NCI-H2196 (cell line): ENCODE measurements at regions not wholly inside any gene's neighbourhood (a gene's known extent, or its start where the extent isn't known, plus 50 kb on each side); places are given as distances from the start of the nearest gene placed in this dataset.

Experiments
- DNase-seq: peaks from one replicate; lab custom pipeline; 2025; ENCODE audit not compliant: unreplicated experiment; lab: John Stamatoyannopoulos, UW

DNA sequence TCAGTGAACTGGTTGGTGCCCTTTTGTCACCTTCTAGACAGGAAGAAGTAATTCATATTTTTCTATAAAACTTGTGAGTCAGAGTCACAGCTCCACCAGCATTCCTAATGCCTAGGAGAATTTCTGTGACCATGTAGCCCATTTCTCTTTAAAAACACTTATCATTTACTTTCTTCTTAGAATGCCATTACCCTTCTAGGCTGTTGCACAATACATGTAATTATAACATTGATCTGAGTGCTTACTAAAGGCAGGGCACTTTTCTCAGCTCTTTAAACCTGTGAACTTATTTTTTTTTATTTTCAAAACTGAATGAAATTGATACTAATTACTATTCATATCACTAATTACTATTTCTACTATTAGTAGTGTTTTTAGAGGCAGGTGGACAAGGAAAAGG is 373.7 kb downstream of the TLE4 start:
- DNase-seq, result no peak

DNA sequence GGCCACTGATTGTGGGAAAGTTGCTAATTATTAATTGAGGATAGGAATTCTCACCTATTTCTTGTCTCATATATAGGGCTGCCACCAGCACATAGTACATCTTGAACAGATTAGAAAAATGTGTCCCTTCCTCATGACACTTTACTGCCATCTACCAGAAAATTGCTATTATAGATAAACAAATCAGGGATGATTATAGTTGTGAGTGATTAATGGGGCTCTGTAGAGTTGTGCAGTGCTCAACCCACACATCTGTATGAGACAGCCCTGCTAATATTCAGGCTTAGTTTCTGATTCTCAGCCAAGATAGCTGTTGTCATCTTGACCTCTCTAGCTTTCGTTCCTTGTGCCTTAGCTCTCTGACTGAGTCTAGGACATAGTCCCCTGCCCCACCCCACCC is 373.3 kb downstream of the TLE4 start:
- no peak for DNase-seq

DNA sequence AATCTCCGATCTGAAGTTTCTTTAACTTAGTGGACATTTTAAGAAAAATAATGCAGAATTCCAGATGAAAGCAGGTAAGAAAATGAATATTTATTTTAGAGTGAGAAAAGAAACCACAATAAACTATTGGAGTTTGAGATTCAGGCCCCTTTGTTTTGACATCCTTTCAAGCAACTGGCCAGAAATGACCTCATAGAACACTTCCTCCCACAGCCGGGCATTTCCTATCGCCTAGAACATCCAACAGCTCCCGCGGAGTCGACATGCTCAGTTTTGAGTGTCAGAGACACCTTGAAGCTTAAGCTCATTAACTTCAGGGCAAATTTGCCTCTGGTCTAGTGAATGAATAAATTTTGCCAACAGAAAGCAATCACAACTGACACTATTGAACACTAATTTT is 369.2 kb downstream of the TLE4 start:
- no peak for DNase-seq

DNA sequence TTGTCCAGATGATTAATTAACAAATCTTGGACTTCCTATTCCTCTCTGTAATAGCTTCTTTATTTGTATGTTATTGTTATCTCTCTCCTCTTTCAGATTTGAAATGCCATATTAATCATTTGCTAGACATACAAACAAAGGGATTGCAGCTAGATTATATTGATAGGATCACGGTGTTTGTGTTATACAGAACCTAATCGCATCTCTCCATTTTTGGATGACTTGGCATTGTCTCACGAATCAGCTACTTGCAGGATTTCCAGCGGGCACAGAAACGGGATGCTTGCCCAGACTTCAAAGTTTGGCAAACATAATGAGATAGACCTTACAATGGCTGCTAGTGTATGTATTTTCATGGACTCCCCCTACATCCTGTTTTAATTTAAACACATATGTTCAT is 368.1 kb downstream of the TLE4 start:
- peak; percentile 19 for DNase-seq

GRCh38 chr9:79936336-79936735 is 364.6 kb downstream of the TLE4 start:
- no peak for DNase-seq

DNA sequence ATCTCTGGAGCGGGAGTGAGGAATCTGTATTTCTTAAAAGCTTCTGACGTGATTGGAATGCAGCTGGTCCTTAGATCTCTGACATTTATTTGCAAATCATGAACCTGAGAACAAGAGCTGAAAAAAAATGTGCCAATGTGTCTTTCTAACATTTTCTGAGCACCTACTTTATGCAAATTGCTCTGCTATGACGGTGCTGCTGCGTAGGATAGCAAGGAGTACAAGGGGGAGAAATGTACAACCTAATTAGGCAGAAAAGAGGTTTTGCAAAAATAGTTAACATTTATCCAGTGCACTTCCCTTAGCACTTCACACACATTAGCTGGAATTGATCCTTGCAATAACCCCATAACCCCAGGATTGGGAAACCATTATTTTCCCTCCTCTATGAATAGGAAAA is 357.5 kb downstream of the TLE4 start:
- DNase-seq, result no peak

GRCh38 chr9:79928661-79929223 is 357.0 kb downstream of the TLE4 start:
- DNase-seq, result no peak

DNA sequence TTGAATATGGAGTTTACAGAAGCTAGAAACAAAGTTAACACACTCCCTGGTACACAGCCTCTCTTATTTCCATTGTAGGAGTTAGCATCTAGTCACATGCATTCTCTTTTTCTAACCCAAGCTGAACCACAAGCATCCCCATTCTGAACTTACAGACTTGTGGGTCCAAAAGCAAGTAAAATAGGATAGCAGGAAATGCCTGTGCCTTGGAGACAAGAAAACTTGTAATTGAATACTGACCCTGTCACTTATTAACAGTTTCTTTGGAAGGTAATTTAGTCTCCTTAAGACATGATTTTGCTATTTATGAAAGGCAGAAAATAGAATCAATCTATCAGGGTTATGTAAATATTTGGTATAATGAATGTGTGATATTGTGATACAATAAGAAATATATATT is 353.6 kb downstream of the TLE4 start:
- DNase-seq, result no peak

DNA sequence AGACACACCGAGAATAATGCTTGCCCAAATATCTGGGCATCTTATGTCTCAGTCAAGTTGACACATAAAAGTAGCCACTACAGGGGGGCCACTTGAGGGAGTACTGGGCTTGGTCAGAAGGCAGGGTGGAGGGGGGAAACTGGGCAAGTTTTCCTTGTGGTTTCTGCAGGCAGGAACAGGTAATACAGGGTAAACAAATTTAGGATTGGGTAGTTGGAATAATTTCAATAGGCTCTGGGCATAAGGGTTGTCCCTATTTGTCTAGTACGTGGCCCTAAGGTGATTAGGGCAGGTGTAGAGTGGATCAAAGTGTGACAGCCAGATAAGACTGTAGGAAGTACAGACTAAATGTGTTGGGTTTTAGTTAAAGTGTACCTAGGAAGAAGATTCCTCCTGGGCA is 353.1 kb downstream of the TLE4 start:
- peak; percentile 27 for DNase-seq

DNA sequence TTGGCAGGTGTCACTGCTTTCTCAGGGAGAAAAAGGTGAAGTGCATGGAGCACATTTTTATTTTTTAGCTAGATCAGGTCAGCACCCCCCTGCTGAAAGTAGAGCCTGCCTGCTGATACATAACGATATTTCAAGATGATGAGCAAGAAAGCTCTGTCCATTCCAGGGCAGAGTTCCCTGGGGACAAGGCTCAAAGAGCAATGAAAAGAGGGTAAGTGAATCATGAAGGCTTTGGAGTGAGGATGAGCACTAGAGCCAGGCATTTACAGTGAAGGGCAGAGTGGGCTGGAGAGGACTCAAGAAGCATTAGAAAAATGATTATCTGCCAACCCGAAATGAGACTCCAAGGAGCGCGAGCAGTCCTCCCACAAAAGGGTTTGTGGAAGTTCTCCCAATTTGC is 345.7 kb downstream of the TLE4 start:
- no peak for DNase-seq

DNA sequence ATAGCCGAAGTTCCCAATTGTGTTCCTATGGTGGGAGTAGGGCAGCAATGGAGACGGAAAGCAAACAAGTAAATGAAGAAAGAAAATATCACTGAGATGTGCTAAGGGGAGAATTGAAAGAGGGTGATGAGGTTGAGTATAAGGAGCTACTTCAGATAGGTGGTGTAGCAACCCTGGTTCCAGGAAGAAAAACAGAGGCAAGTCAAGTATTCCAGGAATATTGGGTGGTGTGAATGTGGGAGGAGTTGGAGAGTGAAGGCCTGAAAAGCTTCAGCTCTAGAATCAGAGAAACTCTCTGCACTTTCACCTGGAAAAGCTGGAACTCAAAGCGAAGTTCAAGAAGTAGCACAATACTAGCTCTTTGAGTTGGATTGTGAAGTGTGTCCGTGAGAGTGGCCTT is 342.1 kb downstream of the TLE4 start:
- no peak for DNase-seq

GRCh38 chr9:79912318-79913070 is 340.7 kb downstream of the TLE4 start:
- DNase-seq, result no peak

DNA sequence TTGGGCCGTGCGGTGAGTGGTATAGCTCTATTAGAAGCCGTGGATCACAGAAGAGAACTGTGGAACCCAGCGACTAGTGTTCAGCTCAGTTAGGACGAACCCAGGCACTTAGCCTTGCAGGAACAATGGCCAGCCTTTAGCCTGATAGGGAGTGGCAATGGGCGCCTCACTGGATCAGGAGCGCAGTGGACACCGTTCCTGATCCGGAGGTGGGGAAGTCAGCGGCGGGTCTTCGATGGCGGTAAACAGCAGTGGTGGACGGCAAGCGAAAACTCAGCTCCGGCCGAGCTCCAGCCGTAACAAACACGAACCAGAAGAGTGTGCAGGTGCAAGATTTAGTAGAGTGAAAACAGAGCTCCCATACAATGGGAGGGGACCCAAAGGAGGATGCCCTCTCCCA is 340.0 kb downstream of the TLE4 start:
- no peak for DNase-seq

GRCh38 chr9:79902825-79903600 is 331.2 kb downstream of the TLE4 start:
- DNase-seq, result no peak

GRCh38 chr9:79900754-79901153 is 329.0 kb downstream of the TLE4 start:
- DNase-seq, result no peak

DNA sequence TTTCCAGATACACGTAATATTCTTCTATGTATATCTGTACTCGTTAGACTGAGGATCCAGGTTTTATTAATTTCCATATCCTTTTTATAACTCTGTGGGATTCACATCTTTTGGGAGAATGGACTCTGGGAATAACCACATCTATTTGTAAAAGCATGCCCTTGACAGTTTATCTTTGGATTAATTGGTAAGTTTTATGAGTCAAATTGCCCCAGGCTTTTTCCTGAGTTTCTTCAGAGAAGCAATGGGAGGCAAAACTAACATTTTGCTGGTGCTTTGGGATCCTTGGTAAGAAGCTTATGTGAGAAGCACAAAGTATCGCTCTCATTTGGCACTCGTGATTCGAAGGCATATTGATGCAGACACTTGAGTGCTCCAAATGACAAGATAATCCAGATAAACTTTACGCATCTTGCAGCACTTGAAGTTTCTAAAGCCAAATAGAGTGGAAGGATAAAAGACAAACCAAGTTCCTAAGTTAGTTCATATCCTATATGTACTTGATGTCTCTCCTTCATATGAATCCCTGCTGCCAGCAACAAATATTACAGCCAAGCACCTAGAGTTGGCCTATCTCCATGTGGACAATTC is 324.7 kb downstream of the TLE4 start:
- DNase-seq, result no peak

DNA sequence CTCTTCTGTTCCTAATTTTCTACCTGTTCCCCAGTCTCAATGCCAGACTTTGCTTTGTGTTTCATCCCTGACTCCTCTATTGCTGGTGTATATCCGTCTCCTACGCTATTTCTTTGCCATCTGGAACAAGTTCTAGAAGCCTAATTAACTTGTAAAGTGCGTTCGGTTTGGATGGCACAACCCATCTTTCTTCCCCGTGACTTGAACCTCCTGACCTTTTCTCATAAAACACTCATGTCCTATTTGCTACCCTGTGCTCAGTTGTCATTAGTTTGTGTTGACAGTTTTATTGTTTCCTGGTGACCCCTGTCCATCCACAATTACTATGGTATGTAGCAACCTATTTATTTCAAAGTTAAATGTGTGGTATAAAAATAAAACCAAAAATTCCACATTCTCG is 323.5 kb downstream of the TLE4 start:
- DNase-seq, result no peak

GRCh38 chr9:79889369-79889768 is 317.6 kb downstream of the TLE4 start:
- DNase-seq, result no peak

- DNase-seq, result no peak
These were observed 313.5 kb downstream of the TLE4 start for GRCh38 chr9:79885093-79885857.

- no peak for DNase-seq
These were observed 312.8 kb downstream of the TLE4 start for GRCh38 chr9:79884546-79884945.

DNA sequence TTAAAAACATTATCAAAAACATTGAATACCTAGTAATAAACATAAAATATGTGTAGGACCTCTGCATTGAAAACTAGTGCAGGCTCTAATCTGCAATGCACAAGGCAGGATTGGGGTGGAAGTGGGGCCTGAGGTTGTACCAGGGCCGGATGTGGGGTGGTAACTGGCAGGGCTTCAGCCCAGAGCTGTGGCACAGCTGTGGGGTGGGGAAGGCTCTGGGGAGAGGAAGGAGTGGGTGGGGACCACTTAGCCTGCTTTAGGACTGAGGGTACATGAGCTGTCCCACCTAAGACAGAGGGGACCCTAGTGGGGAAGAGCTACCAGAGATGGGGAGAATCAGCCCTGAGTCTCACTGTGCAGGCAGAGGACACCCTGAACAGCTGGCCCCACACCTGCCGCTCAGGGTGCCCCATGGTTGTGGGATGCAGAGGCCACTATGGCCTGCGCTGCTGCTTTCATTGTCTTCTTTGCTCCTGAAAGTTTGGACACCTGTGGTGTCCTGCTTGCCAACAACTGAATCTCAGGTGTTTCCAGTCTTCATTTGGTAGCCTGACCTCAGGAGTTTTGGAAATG is 311.4 kb downstream of the TLE4 start:
- DNase-seq, result no peak
